OCI-LY7 (cell line): ENCODE measurements at regions not wholly inside any gene's neighbourhood (a gene's known extent, or its start where the extent isn't known, plus 50 kb on each side); places are given as distances from the start of the nearest gene placed in this dataset.

Experiments used
- BruUV-seq: library from RNA; stranded (reverse); fragments of 400-500 nt; replicated peaks from 2 replicates; lab custom pipeline; 2021; lab: Mats Ljungman, UMichigan
- CTCF ChIA-PET: fragments of 300-600 bp; sonication (Branson Sonifier 250); formaldehyde crosslinking; loops from one replicate; lab custom pipeline; 2022; ENCODE audit warnings: antibody characterized with exemption; ENCODE audit not compliant: unreplicated experiment; lab: Charles Lee
- POLR2A ChIA-PET: fragments of 300-600 bp; sonication (Branson Sonifier 250); formaldehyde crosslinking; loops from one replicate; lab custom pipeline; 2022; ENCODE audit warnings: antibody characterized with exemption; lab: Charles Lee
- DNase-seq: peaks from one replicate; pipeline ENCODE4 v3.0.0-alpha.2; 2015; ENCODE audit warnings: low spot score
- H2AFZ ChIP-seq: fragments of 200-600 bp; sonication (generic), shearing (Covaris generic); 2 replicates; pipeline ENCODE4 v1.6.1; 2014; ENCODE audit warnings: mild to moderate bottlenecking, antibody characterized with exemption, low read length, moderate library complexity
- H3K27ac ChIP-seq: fragments of 200-600 bp; sonication (generic); 2 replicates; pipeline ENCODE4 v1.5.1; 2014; ENCODE audit warnings: mixed run types, low read depth, mild to moderate bottlenecking, moderate library complexity, low read length, inconsistent platforms; ENCODE audit not compliant: poor library complexity, severe bottlenecking
- H3K36me3 ChIP-seq: fragments of 200-600 bp; sonication (generic); 2 replicates; pipeline ENCODE4 v1.6.1; 2014; ENCODE audit warnings: mild to moderate bottlenecking, antibody characterized with exemption, low read length, moderate library complexity, mixed read lengths; ENCODE audit not compliant: insufficient read depth
- H3K4me1 ChIP-seq: fragments of 200-600 bp; sonication (generic); 2 replicates; pipeline ENCODE4 v1.5.1; 2014; ENCODE audit warnings: mild to moderate bottlenecking, low read length; ENCODE audit not compliant: insufficient read depth, poor library complexity, severe bottlenecking
- H3K4me2 ChIP-seq: fragments of 200-600 bp; sonication (generic); 2 replicates; pipeline ENCODE4 v1.6.1; 2014; ENCODE audit warnings: mild to moderate bottlenecking, low read length
- H3K4me3 ChIP-seq: fragments of 200-600 bp; sonication (generic); 2 replicates; pipeline ENCODE4 v1.5.1; 2014; ENCODE audit warnings: mild to moderate bottlenecking, low read depth, low read length; ENCODE audit not compliant: poor library complexity, severe bottlenecking
- H3K79me2 ChIP-seq: fragments of 200-600 bp; sonication (generic); 2 replicates; pipeline ENCODE4 v1.6.1; 2016; ENCODE audit warnings: low read depth, mild to moderate bottlenecking, low read length, moderate library complexity, mixed read lengths; ENCODE audit not compliant: insufficient read depth
- H3K9me2 ChIP-seq: fragments of 200-600 bp; sonication (generic); 2 replicates; pipeline ENCODE4 v1.6.1; 2016; ENCODE audit warnings: mild to moderate bottlenecking, low read length, mixed read lengths; ENCODE audit not compliant: insufficient read depth
- H3K9me3 ChIP-seq: fragments of 200-600 bp; sonication (generic); 2 replicates; pipeline ENCODE4 v1.6.1; 2014; ENCODE audit warnings: mild to moderate bottlenecking, mixed run types, low read length, mixed read lengths
- H4K20me1 ChIP-seq: fragments of 200-600 bp; sonication (generic); 2 replicates; pipeline ENCODE4 v1.6.1; 2014; ENCODE audit warnings: mild to moderate bottlenecking, antibody characterized with exemption, low read length, moderate library complexity, mixed read lengths; ENCODE audit not compliant: insufficient read depth
- EZH2phosphoT487 ChIP-seq: fragments of 200-600 bp; sonication (generic); IDR thresholded peaks from 2 replicates; pipeline ENCODE4 v1.6.1; 2018; ENCODE audit warnings: low read depth, borderline replicate concordance, mild to moderate bottlenecking, mixed run types, antibody characterized with exemption, low read length, moderate library complexity, mixed read lengths
- intact Hi-C: fragments of 100-400 bp; cut with micrococcal nuclease; formaldehyde crosslinking; loops from one replicate; pipeline ENCODE4 v1.10.0; 2022; ENCODE audit not compliant: unreplicated experiment
- TF ChIP-seq, protein P1 (sequence below): fragments of 200-600 bp; sonication (generic); conservative IDR thresholded peaks from 2 replicates; pipeline ENCODE4 v1.5.1; 2014; ENCODE audit warnings: mild to moderate bottlenecking, antibody characterized with exemption, low read length, moderate library complexity, mixed read lengths

DNA sequence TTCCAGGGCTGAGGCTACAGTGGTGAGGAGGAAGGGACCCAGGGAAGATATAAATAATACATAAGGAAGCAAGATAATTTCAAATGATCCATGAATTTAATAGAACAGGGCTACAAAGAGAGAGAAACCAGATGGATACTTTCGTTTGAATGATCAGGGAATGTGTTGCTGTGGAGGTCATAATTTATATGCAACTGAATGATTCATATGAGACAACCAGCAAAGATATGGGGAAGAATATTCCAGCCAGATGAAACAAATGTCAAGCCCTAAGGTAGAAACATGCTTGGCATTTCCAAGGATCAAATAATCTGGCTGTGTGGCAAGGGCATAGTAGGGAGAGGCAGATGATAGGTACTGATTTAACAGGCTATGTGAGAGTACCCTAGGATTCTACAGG, 84.8 kb upstream of the ZC3H11B start:
- CTCF ChIA-PET, result no interaction called here
- BruUV-seq, result no TSS peak
- Histone ChIP-seq H3K9me3 (no peaks in the 10 kb centered on the region), H3K4me3 (no peak overlapping the region), H4K20me1 (no peaks in the 10 kb centered on the region), H3K9me2 (no peaks in the 10 kb centered on the region; the same call in 1 of the 2 replicates), H3K36me3 (no peaks in the 10 kb centered on the region), H3K4me2 (no peak overlapping the region), H2AFZ (no peak overlapping the region), H3K79me2 (no peaks in the 10 kb centered on the region), H3K4me1 (no peaks in the 10 kb centered on the region), H3K27ac (no peak overlapping the region)
- no peak for DNase-seq
- TF ChIP-seq, protein P1, sequence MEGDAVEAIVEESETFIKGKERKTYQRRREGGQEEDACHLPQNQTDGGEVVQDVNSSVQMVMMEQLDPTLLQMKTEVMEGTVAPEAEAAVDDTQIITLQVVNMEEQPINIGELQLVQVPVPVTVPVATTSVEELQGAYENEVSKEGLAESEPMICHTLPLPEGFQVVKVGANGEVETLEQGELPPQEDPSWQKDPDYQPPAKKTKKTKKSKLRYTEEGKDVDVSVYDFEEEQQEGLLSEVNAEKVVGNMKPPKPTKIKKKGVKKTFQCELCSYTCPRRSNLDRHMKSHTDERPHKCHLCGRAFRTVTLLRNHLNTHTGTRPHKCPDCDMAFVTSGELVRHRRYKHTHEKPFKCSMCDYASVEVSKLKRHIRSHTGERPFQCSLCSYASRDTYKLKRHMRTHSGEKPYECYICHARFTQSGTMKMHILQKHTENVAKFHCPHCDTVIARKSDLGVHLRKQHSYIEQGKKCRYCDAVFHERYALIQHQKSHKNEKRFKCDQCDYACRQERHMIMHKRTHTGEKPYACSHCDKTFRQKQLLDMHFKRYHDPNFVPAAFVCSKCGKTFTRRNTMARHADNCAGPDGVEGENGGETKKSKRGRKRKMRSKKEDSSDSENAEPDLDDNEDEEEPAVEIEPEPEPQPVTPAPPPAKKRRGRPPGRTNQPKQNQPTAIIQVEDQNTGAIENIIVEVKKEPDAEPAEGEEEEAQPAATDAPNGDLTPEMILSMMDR, result no peak
- no peak for TF ChIP-seq EZH2phosphoT487
- POLR2A ChIA-PET, result no interaction called here
- intact Hi-C loops, result no loop called here

DNA sequence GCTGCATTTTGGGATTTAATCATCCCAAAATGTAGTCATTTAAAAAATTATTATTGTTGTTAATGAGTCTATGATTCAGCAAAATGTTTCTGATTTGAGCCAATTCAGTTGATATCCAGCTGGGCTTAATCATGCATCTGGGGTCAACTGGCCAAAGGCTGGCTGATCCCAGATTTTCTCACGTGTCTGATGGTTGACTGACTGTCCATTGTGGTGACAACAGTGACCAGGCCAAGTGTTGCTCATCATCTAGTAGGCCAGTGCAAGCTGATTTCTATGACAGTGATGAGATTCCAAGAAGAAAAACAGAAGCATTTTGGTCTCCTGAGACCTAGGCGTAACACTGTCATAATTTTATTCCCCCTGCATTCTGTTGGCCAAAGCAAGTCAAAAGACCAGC, 80.1 kb upstream of the ZC3H11B start:
- H3K27ac ChIP-seq, result no peak overlapping the region
- H3K36me3 ChIP-seq, result no peaks in the 10 kb centered on the region
- intact Hi-C loops, result no loop called here
- H3K4me1 ChIP-seq, result no peaks in the 10 kb centered on the region
- no peak overlapping the region for H3K4me3 ChIP-seq
- TF ChIP-seq EZH2phosphoT487, result no peak
- TF ChIP-seq, protein P1, result no peak
- H3K79me2 ChIP-seq, result no peaks in the 10 kb centered on the region
- CTCF ChIA-PET, result no interaction called here
- no peaks in the 10 kb centered on the region; the same call in 1 of the 2 replicates for H3K9me2 ChIP-seq
- H3K9me3 ChIP-seq, result no peaks in the 10 kb centered on the region
- H3K4me2 ChIP-seq, result no peak overlapping the region
- BruUV-seq, result no TSS peak
- no peaks in the 10 kb centered on the region for H4K20me1 ChIP-seq
- POLR2A ChIA-PET, result no interaction called here
- no peak overlapping the region for H2AFZ ChIP-seq
- DNase-seq, result no peak

- TF ChIP-seq, protein P1, result no peak
- no peak for TF ChIP-seq EZH2phosphoT487
Observed at GRCh38 chr1:219689774-219690173, 76.9 kb upstream of the ZC3H11B start.

More at GRCh38 chr1:219689774-219690173, 76.9 kb upstream of the ZC3H11B start:
- Histone ChIP-seq H3K9me3 (no peaks in the 10 kb centered on the region), H3K79me2 (no peaks in the 10 kb centered on the region), H3K4me3 (no peak overlapping the region), H3K27ac (no peak overlapping the region), H3K9me2 (no peaks in the 10 kb centered on the region; the same call in 1 of the 2 replicates), H2AFZ (no peak overlapping the region), H3K4me1 (no peaks in the 10 kb centered on the region), H3K36me3 (no peaks in the 10 kb centered on the region), H3K4me2 (no peak overlapping the region), H4K20me1 (no peaks in the 10 kb centered on the region)
- no peak for DNase-seq
- no TSS peak for BruUV-seq
- intact Hi-C loops, result no loop called here
- CTCF ChIA-PET, result no interaction called here
- POLR2A ChIA-PET, result no interaction called here
